Progenitor cell of endocrine pancreas (in vitro differentiated cells): ENCODE measurements at regions not wholly inside any gene's neighbourhood (a gene's known extent, or its start where the extent isn't known, plus 50 kb on each side); places are given as distances from the start of the nearest gene placed in this dataset.

ENCODE experiments used
- DNase-seq: peaks from one replicate; pipeline ENCODE4 v3.0.0; 2021; ENCODE audit warnings: low spot score; ENCODE audit not compliant: unreplicated experiment
- H3K27ac Mint-ChIP-seq: 2 replicates; pipeline ENCODE4 v1.8.0; 2021; ENCODE audit warnings: mild to moderate bottlenecking, moderate library complexity, mixed read lengths
- H3K27me3 Mint-ChIP-seq: 2 replicates; pipeline ENCODE4 v1.8.0; 2021; ENCODE audit warnings: mixed read lengths
- H3K36me3 Mint-ChIP-seq: 2 replicates; pipeline ENCODE4 v1.8.0; 2022; ENCODE audit warnings: mixed read lengths; ENCODE audit not compliant: insufficient read depth
- H3K4me1 Mint-ChIP-seq: 2 replicates; pipeline ENCODE4 v1.8.0; 2021; ENCODE audit warnings: low read depth, mixed read lengths
- H3K4me3 Mint-ChIP-seq: 2 replicates; pipeline ENCODE4 v1.8.0; 2021; ENCODE audit warnings: low read depth, mild to moderate bottlenecking, moderate library complexity, mixed read lengths
- H3K9me3 Mint-ChIP-seq: 2 replicates; pipeline ENCODE4 v1.8.0; 2021; ENCODE audit warnings: low read depth, mixed read lengths
- TF ChIP-seq, protein P1 (sequence below): fragments of 200-600 bp; sonication (generic); IDR thresholded peaks from one replicate; pipeline ENCODE4 v1.5.0; 2021; ENCODE audit warnings: antibody characterized with exemption, mild to moderate bottlenecking; ENCODE audit not compliant: unreplicated experiment

DNA sequence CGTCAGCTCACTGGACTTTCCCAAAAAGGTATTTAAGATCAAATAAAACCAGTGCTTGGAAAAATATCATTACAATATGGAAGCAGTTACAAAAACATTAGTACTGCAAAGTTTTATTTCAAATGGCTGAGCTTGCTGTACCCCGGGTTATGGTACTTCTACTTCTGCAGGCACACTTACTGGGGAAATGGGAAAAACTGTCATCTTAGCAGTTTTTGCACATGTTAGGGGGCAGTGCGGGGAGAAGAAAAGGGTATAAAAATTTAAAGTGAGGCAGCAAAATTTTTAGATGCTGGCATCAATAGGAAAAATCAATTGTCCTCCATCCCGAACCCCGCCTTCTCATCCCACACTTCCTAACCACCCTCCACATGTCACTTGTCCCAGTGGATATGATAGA lies 133.4 kb downstream of the ATG4C start:
- H3K9me3 Mint-ChIP-seq, result no peaks in the 10 kb centered on the region

DNA sequence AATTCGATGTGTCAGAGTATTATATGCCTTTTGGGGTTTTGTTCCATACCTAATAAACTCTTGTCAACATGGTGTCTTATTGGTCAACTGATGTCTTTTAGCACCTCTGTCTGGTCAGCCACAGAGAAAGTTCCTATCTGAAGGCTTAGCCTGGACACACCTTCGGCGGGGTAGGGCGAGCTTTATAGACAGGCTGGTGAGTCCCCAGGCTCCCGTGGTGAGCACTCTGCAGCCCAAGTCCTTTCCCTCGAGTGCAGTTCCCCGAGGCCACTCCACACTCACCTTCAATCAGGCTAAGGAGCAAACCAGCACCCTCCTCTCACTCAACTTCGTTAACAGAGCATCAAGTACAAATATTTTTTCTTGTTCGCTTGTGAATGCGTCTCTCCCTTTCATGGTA lies 133.9 kb downstream of the ATG4C start:
- no peaks in the 10 kb centered on the region for H3K36me3 Mint-ChIP-seq
- H3K4me3 Mint-ChIP-seq, result no peak overlapping the region
- H3K27ac Mint-ChIP-seq, result no peak overlapping the region
- H3K4me1 Mint-ChIP-seq, result no peaks in the 10 kb centered on the region
- H3K9me3 Mint-ChIP-seq, result peaks cover under 1% of the 10 kb centered on the region
- no peak for DNase-seq
- peaks cover 18% of the 10 kb centered on the region for H3K27me3 Mint-ChIP-seq
- TF ChIP-seq, protein P1, sequence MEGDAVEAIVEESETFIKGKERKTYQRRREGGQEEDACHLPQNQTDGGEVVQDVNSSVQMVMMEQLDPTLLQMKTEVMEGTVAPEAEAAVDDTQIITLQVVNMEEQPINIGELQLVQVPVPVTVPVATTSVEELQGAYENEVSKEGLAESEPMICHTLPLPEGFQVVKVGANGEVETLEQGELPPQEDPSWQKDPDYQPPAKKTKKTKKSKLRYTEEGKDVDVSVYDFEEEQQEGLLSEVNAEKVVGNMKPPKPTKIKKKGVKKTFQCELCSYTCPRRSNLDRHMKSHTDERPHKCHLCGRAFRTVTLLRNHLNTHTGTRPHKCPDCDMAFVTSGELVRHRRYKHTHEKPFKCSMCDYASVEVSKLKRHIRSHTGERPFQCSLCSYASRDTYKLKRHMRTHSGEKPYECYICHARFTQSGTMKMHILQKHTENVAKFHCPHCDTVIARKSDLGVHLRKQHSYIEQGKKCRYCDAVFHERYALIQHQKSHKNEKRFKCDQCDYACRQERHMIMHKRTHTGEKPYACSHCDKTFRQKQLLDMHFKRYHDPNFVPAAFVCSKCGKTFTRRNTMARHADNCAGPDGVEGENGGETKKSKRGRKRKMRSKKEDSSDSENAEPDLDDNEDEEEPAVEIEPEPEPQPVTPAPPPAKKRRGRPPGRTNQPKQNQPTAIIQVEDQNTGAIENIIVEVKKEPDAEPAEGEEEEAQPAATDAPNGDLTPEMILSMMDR, result no peak

More for the DNA sequence above, 133.4 kb downstream of the ATG4C start:
- Mint-ChIP-seq H3K27ac (no peak overlapping the region), H3K27me3 (peaks cover 18% of the 10 kb centered on the region), H3K36me3 (no peaks in the 10 kb centered on the region), H3K4me3 (no peak overlapping the region), H3K4me1 (no peaks in the 10 kb centered on the region)
- DNase-seq, result no peak
- TF ChIP-seq, protein P1, result no peak

DNA sequence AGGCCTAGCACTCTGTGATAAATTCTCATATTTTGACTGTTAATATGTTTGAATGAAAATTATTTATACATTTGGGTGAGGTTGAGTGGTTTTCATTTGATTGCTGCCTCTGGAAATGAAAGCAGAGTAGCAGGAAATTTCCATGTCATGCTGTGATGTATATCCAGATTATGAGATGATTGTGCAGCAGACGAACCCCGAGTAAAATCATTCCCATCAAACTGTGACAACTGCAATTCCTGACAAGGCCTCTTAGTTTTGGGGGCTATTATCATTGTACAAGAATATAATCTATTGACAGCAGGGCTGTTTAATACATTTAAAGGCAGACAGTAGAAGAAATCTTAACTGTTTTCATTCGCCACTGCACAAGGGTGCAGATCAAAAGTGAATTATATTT lies 134.8 kb downstream of the ATG4C start:
- DNase-seq, result no peak
- Mint-ChIP-seq H3K4me3 (no peak overlapping the region), H3K36me3 (no peaks in the 10 kb centered on the region), H3K27me3 (peaks cover 15% of the 10 kb centered on the region), H3K27ac (no peak overlapping the region), H3K4me1 (no peaks in the 10 kb centered on the region), H3K9me3 (peaks cover 7% of the 10 kb centered on the region)
- TF ChIP-seq, protein P1, result no peak

DNA sequence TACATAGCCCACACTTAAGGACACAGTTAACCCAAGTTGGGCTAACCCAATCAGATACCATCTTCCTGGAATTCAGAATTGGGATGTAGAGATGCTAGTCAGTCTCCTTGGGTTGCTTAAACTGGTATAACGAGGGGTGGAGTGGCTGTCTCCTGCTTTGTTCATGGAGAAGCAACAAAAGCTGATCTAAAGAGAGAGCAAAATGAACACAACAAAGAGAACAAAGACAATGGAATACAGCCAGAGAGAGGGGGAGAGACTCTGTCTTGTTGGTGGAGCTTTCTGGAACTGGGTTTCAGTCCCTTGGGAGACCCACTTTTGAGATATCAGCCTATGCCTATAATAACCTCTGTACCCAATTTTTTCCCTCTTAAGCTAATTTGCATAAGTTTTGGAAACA lies 138.1 kb downstream of the ATG4C start:
- H3K36me3 Mint-ChIP-seq, result no peaks in the 10 kb centered on the region

DNA sequence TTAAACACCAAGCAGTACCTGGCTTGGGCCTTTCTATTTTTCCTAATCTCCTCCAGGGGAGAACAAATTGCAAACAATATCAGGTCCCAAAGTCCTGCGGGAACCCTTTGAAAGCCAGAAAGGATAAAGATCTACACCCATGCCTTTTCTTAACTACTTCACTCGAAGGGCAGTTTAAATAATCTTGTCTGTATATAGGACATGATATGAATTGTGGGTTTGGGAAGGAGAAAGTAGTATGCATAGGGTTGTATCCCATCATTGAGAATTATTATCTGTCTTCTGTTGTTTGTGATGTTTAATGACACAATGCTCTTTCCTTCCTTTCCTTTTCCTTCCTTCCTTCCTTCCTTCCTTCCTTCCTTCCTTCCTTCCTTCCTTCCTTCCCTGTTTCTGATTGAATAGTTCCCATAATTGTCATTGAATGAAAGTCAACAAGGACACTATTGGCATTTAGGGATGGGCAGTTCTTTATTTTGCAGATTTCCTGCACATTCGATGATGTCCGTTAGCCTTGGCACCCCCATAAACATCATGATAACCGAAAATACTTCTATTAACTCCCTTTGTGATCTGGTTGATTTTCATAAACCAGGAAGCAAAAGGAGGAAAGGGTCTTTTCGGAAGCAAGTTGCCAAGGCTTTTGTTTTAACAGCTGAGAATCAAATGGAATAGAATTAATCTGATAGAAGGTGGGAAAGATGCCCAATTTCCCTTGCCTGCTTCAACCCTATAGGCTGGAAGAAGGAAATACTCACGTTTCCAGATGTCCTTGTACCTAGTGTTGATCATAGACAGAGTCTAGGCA lies 141.3 kb downstream of the ATG4C start:
- H3K4me1 Mint-ChIP-seq, result no peaks in the 10 kb centered on the region
- TF ChIP-seq, protein P1, result no peak
- no peak overlapping the region for H3K4me3 Mint-ChIP-seq
- DNase-seq, result no peak
- H3K27ac Mint-ChIP-seq, result no peak overlapping the region
- H3K27me3 Mint-ChIP-seq, result peaks cover 6% of the 10 kb centered on the region
- peaks cover 7% of the 10 kb centered on the region for H3K9me3 Mint-ChIP-seq
- H3K36me3 Mint-ChIP-seq, result no peaks in the 10 kb centered on the region

More for the DNA sequence above, 138.1 kb downstream of the ATG4C start:
- H3K4me3 Mint-ChIP-seq, result no peak overlapping the region
- DNase-seq, result no peak
- no peaks in the 10 kb centered on the region for H3K4me1 Mint-ChIP-seq
- peaks cover 14% of the 10 kb centered on the region for H3K27me3 Mint-ChIP-seq
- TF ChIP-seq, protein P1, result no peak
- peaks cover 7% of the 10 kb centered on the region for H3K9me3 Mint-ChIP-seq
- no peak overlapping the region for H3K27ac Mint-ChIP-seq
